ENCODE measurements at regions not wholly inside any gene's neighbourhood (a gene's known extent, or its start where the extent isn't known, plus 50 kb on each side); places are given as distances from the start of the nearest gene placed in this dataset.

DNA sequence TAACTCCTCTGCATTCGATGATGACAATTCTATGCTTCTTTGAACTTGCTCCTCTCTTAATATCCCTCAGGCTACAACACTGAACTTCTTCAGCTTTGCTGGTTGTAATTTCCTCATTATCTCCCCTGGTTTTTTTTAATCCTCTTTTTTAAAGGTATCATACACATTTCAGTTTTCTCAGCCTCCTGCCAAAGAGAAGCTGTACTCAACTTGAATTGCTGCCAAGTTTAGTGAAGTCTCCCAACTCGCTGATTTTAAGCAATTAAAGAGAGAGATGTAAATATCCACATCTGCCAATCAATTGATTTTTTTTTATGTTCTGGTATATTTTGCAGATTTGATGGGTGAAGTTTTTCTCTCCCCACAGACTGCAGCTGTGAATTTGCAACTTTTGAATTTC, 817.8 kb downstream of the GALC start:
- H3K9me3 ChIP-seq (ENCODE audit: insufficient read depth, low read depth), result no peaks in the 10 kb centered on the region
- no peak for DNase-seq
- no TSS peak for BruUV-seq (replicated peaks)
- no peaks in the 10 kb centered on the region for H3K36me3 ChIP-seq (ENCODE audit: low read depth)
- H3K4me2 ChIP-seq, result no peak overlapping the region
- TF ChIP-seq EZH2 (IDR thresholded peaks at IDR 0.05; ENCODE audit: low read depth), result no peak
- no peak for TF ChIP-seq CTCF (conservative IDR thresholded peaks at IDR 0.05)
- no peak overlapping the region for H2AFZ ChIP-seq
- no peak overlapping the region for H3K4me3 ChIP-seq
- no peaks in the 10 kb centered on the region for H3K4me1 ChIP-seq (replicated peaks; ENCODE audit: insufficient read depth)
- no peaks in the 10 kb centered on the region for H3K79me2 ChIP-seq (ENCODE audit: low read depth)
- no peaks in the 10 kb centered on the region for H3F3A ChIP-seq (ENCODE audit: insufficient read depth, low read depth)
- ChIA-PET CTCF (no interaction called here), POLR2A (ENCODE audit: unreplicated experiment) (no interaction called here)
- H4K20me1 ChIP-seq (ENCODE audit: insufficient read depth), result no peaks in the 10 kb centered on the region
- intact Hi-C loops (cut with micrococcal nuclease; ENCODE audit: unreplicated experiment), result no loop called here
- no peak overlapping the region for H3K27ac ChIP-seq
- H3K27me3 ChIP-seq (ENCODE audit: insufficient read depth, low read depth), result no peaks in the 10 kb centered on the region
- H3K9me2 ChIP-seq (ENCODE audit: insufficient read depth), result no peaks in the 10 kb centered on the region

DNA sequence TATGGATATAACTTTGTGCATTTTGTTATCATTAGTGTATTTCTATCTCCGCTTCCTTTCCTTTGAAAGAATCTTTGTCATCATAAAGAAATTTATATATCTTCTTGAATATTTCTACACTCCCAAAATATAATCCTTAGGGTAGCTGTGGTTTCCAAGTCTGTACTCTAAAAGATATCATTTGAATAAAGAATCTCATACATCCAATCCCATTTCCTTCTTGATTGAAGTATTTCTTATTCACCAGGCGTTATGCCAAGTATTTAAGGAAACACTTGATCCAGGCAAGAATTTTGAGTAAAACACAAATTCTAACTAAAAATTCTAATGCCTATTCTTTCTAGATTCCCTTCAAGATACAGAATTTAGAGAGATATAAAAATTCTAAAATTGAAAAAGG, 821.8 kb downstream of the GALC start:
- Histone ChIP-seq H3K9me3 (ENCODE audit: insufficient read depth, low read depth) (no peaks in the 10 kb centered on the region), H3F3A (ENCODE audit: insufficient read depth, low read depth) (no peaks in the 10 kb centered on the region), H2AFZ (no peak overlapping the region), H3K9me2 (ENCODE audit: insufficient read depth) (no peaks in the 10 kb centered on the region), H3K4me1 (replicated peaks; ENCODE audit: insufficient read depth) (no peaks in the 10 kb centered on the region), H3K36me3 (ENCODE audit: low read depth) (no peaks in the 10 kb centered on the region), H3K4me3 (no peak overlapping the region), H4K20me1 (ENCODE audit: insufficient read depth) (no peaks in the 10 kb centered on the region), H3K4me2 (no peak overlapping the region), H3K79me2 (ENCODE audit: low read depth) (no peaks in the 10 kb centered on the region), H3K27me3 (ENCODE audit: insufficient read depth, low read depth) (no peaks in the 10 kb centered on the region), H3K27ac (no peak overlapping the region)
- POLR2A ChIA-PET (ENCODE audit: unreplicated experiment), result no interaction called here
- no peak for DNase-seq
- intact Hi-C loops (cut with micrococcal nuclease; ENCODE audit: unreplicated experiment), result no loop called here
- CTCF ChIA-PET, result no interaction called here
- no TSS peak for BruUV-seq (replicated peaks)
- TF ChIP-seq CTCF (conservative IDR thresholded peaks at IDR 0.05) (no peak), EZH2 (IDR thresholded peaks at IDR 0.05; ENCODE audit: low read depth) (no peak)

DNA sequence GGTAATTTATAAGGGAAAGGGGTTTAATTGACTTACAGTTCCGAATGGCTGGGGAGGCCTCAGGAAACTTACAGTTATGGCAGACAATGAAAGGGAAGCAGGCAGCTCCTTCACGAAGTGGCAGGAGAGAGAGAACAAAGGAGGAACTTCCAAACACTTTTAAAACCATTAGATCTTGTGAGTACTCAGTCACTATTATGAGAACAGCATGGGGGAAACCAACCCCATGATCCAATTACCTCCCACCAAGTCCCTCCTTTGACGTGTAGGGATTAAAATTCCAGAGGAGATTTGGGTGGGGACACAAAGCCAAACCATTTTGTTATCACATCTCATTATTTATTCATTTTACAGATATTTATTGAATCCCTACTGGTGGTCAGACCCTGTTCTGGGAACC, 822.8 kb downstream of the GALC start:
- no peaks in the 10 kb centered on the region for H3K9me2 ChIP-seq (ENCODE audit: insufficient read depth)
- no peak overlapping the region for H2AFZ ChIP-seq
- no peaks in the 10 kb centered on the region for H3K27me3 ChIP-seq (ENCODE audit: insufficient read depth, low read depth)
- no peaks in the 10 kb centered on the region for H3K79me2 ChIP-seq (ENCODE audit: low read depth)
- no peaks in the 10 kb centered on the region for H3K4me1 ChIP-seq (replicated peaks; ENCODE audit: insufficient read depth)
- H3F3A ChIP-seq (ENCODE audit: insufficient read depth, low read depth), result no peaks in the 10 kb centered on the region
- H3K27ac ChIP-seq, result no peak overlapping the region
- H3K4me2 ChIP-seq, result no peak overlapping the region
- H3K4me3 ChIP-seq, result no peak overlapping the region
- no peak for DNase-seq
- no TSS peak for BruUV-seq (replicated peaks)
- intact Hi-C loops (cut with micrococcal nuclease; ENCODE audit: unreplicated experiment), result no loop called here
- no peaks in the 10 kb centered on the region for H3K9me3 ChIP-seq (ENCODE audit: insufficient read depth, low read depth)
- TF ChIP-seq EZH2 (IDR thresholded peaks at IDR 0.05; ENCODE audit: low read depth), result no peak
- TF ChIP-seq CTCF (conservative IDR thresholded peaks at IDR 0.05), result no peak
- ChIA-PET CTCF (no interaction called here), POLR2A (ENCODE audit: unreplicated experiment) (no interaction called here)
- no peaks in the 10 kb centered on the region for H3K36me3 ChIP-seq (ENCODE audit: low read depth)
- no peaks in the 10 kb centered on the region for H4K20me1 ChIP-seq (ENCODE audit: insufficient read depth)

All from PC-9 (cell line).